ENCODE measurements at regions not wholly inside any gene's neighbourhood (a gene's known extent, or its start where the extent isn't known, plus 50 kb on each side); places are given as distances from the start of the nearest gene placed in this dataset.
"Not testable (repeated sequence)": the region's sequence is repeated elsewhere in the genome, so short reads cannot be mapped to it uniquely, and the experiment has no call there.

- Mint-ChIP-seq H3K4me3 (no peak overlapping the region), H3K27ac (no peak overlapping the region), H3K4me1 (no peaks in the 10 kb centered on the region), H3K36me3 (ENCODE audit: low read depth) (no peaks in the 10 kb centered on the region), H3K27me3 (peaks cover 3% of the 10 kb centered on the region), H3K9me3 (peaks cover 6% of the 10 kb centered on the region)
- DNase-seq = no peak
- ChIA-PET POLR2A (no interaction called here), CTCF (no interaction called here)
These were observed 218.8 kb downstream of the KITLG start for GRCh38 chr12:88361493-88361892.

DNA sequence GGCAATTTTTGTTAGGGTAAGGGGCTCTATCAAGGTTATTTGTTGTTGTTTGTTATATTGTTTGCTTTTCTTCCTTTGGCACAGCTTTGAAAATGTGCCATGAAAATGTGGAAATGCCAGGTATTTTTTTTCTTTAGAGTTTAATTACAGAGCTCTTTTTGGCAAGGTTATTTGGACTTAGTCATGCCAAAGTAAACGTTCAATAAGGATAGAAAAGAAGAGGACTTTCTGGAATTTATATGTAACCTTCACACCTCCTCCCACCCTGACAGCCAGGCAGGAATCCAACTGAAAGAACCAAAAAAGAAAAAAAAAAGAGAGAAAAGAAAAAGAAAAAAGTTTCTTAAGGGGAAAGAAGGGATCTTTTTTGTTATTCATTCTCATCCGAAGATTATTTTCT is 217.8 kb downstream of the KITLG start:
- peaks cover 6% of the 10 kb centered on the region for H3K9me3 Mint-ChIP-seq
- peaks cover 3% of the 10 kb centered on the region for H3K27me3 Mint-ChIP-seq
- no peak overlapping the region for H3K27ac Mint-ChIP-seq
- no peak overlapping the region for H3K4me3 Mint-ChIP-seq
- ChIA-PET CTCF (no interaction called here), POLR2A (no interaction called here)
- no peak for DNase-seq
- no peaks in the 10 kb centered on the region for H3K4me1 Mint-ChIP-seq
- no peaks in the 10 kb centered on the region for H3K36me3 Mint-ChIP-seq (ENCODE audit: low read depth)

GRCh38 chr12:88365403-88365802 is 214.9 kb downstream of the KITLG start:
- Mint-ChIP-seq H3K27ac (no peak overlapping the region), H3K27me3 (peaks cover 3% of the 10 kb centered on the region), H3K9me3 (no peaks in the 10 kb centered on the region), H3K4me3 (no peak overlapping the region), H3K36me3 (ENCODE audit: low read depth) (no peaks in the 10 kb centered on the region), H3K4me1 (no peaks in the 10 kb centered on the region)
- no peak for DNase-seq
- ChIA-PET CTCF (no interaction called here), POLR2A (no interaction called here)

- Mint-ChIP-seq H3K9me3 (no peaks in the 10 kb centered on the region), H3K4me1 (no peaks in the 10 kb centered on the region), H3K4me3 (no peak overlapping the region), H3K27ac (no peak overlapping the region), H3K27me3 (peaks cover 3% of the 10 kb centered on the region), H3K36me3 (ENCODE audit: low read depth) (no peaks in the 10 kb centered on the region)
- ChIA-PET POLR2A (no interaction called here), CTCF (no interaction called here)
- DNase-seq = no peak
These were observed 214.2 kb downstream of the KITLG start for GRCh38 chr12:88366101-88366500.

DNA sequence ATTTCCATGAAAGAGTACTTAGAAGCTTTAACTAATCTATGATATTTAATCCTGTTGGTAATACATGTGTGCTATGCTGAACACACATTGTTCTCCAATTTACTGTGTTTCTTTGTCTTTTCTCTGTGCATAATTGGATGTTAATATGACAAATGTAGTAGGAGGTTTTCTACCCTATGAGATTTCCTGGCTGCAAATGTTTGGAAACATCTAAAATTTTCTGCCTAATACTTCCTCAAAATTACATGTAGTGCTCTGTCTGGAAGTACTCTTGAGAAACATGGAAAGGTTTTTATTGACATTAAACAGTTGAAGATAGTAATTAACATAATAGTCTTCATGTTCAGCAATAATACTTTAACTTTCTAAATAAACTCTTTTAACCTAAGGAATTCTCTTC is 213.0 kb downstream of the KITLG start:
- CTCF ChIA-PET = no interaction called here
- Mint-ChIP-seq H3K4me3 (no peak overlapping the region), H3K27ac (no peak overlapping the region), H3K9me3 (no peaks in the 10 kb centered on the region), H3K4me1 (no peaks in the 10 kb centered on the region), H3K27me3 (peaks cover 3% of the 10 kb centered on the region), H3K36me3 (ENCODE audit: low read depth) (no peaks in the 10 kb centered on the region)
- DNase-seq = no peak
- POLR2A ChIA-PET = no interaction called here

- H3K27me3 Mint-ChIP-seq; H3K4me3 Mint-ChIP-seq; H3K27ac Mint-ChIP-seq; H3K36me3 Mint-ChIP-seq (ENCODE audit: low read depth); H3K4me1 Mint-ChIP-seq; DNase-seq; POLR2A ChIA-PET; H3K9me3 Mint-ChIP-seq; CTCF ChIA-PET: not testable (repeated sequence)
These were observed 212.2 kb downstream of the KITLG start for GRCh38 chr12:88368077-88368476.

DNA sequence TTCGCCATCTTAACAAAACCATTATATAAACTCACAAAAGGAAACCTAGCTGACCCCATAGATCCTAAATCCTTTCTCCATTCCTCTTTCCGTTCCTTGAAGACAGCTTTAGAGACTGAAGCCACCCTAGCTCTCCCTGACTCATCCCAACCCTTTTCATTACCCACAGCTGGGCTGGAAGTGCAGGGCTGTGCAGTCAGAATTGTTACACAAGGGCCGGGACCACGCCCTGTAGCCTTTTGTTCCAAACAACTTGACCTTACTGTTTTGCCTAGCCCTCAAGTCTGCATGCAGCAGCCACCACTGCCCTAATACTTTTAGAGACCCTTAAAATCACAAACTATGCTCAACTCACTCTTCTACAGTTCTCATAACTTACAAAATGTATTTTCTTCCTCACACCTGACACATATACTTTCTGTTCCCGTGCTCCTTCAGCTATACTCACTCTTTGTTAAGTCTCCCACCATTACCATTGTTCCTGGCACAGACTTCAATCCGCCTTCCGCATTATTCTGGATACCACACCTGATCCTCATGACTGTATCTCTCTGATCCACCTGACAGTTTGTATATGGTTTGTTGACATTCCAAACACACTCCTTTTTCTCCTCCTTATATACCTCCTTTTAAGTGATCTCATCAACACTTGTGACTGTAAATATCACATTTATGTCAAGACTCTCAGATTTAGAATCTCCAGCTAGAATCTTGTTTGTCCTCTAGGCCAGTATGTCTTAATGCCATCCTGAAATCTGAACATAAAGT is 208.7 kb downstream of the KITLG start:
- H3K4me1 Mint-ChIP-seq = no peaks in the 10 kb centered on the region
- H3K27me3 Mint-ChIP-seq = no peaks in the 10 kb centered on the region
- CTCF ChIA-PET = no interaction called here
- H3K27ac Mint-ChIP-seq = no peak overlapping the region
- POLR2A ChIA-PET = no interaction called here
- H3K36me3 Mint-ChIP-seq (ENCODE audit: low read depth) = no peaks in the 10 kb centered on the region
- no peak for DNase-seq
- H3K9me3 Mint-ChIP-seq = no peaks in the 10 kb centered on the region
- H3K4me3 Mint-ChIP-seq = no peak overlapping the region

DNA sequence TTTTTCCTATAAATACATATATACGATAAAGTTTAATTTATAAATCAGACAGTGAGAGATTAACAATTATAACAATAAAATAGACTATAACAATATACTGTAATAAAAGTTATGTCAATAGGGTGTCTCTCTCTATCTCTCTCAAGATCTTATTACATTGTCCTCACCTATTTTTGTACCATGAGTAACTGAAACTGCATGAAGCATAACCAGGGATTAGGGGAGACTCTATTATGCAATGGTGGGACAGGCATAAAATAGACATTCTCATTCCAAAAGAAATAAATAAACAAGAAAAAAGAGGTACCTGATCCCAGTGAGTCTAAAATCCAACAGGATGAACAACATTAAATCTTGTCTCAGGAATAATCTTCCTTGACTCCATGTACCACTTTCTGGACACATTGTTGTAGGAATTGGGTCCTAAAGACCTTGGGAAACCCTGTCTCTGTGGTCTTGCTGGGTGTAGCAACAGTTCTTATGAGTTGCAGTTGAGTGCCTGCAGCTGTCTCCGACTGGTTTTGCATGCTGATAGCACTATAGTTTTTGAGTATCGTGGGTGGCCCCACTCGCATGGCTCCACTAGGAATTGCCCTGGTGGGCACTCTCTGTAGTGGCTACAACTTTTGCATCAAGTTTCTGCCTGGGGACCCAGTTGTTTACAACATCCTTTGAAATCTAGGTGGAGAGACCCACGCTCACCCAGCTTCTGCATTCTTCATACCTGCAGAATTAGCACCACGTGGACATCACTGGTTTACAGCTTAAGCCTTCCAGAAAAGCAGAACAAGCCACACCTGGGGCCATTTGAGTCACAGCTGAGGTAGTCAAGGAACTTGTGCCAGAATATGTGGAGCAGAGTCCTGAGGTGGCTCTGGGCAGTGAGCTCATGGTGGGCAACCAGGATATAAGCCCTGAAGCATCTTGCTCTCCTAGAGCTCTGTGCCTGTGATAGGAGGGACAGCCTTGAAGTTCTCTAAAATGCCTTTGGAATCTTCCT is 204.7 kb downstream of the KITLG start:
- Mint-ChIP-seq H3K4me3 (no peak overlapping the region), H3K4me1 (no peaks in the 10 kb centered on the region)

DNA sequence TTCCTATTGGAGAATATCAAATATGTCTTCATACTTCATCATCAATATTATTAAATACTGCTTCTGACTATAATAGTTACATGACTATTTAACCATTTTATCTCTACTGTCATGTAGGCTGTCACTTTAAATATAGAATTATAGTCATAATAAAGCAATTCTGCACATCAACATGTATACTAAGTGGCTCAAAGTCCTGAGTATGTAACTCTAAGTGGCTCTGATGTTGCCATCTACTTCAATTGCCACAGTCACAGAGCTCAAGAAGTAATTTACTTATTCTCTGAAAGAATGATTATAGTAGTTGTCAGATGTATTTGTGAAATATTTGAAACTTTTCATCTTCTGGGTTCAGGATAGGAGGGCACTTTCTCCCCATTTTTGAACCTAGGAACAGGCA is 202.3 kb downstream of the KITLG start:
- ChIA-PET CTCF (no interaction called here), POLR2A (no interaction called here)
- H3K27me3 Mint-ChIP-seq = no peaks in the 10 kb centered on the region
- no peak for DNase-seq
- no peaks in the 10 kb centered on the region for H3K36me3 Mint-ChIP-seq (ENCODE audit: low read depth)
- no peaks in the 10 kb centered on the region for H3K4me1 Mint-ChIP-seq
- H3K27ac Mint-ChIP-seq = no peak overlapping the region
- H3K4me3 Mint-ChIP-seq = no peak overlapping the region
- H3K9me3 Mint-ChIP-seq = no peaks in the 10 kb centered on the region

More for the DNA sequence above, 204.7 kb downstream of the KITLG start:
- H3K9me3 Mint-ChIP-seq = no peaks in the 10 kb centered on the region
- no peak for DNase-seq
- H3K36me3 Mint-ChIP-seq (ENCODE audit: low read depth) = no peaks in the 10 kb centered on the region
- ChIA-PET CTCF (no interaction called here), POLR2A (no interaction called here)
- no peaks in the 10 kb centered on the region for H3K27me3 Mint-ChIP-seq
- no peak overlapping the region for H3K27ac Mint-ChIP-seq

GRCh38 chr12:88381466-88381865 is 198.8 kb downstream of the KITLG start:
- no peak overlapping the region for H3K27ac Mint-ChIP-seq
- H3K36me3 Mint-ChIP-seq (ENCODE audit: low read depth) = no peaks in the 10 kb centered on the region
- no peaks in the 10 kb centered on the region for H3K4me1 Mint-ChIP-seq
- no peaks in the 10 kb centered on the region for H3K9me3 Mint-ChIP-seq
- no peak for DNase-seq
- H3K27me3 Mint-ChIP-seq = no peaks in the 10 kb centered on the region
- ChIA-PET CTCF (no interaction called here), POLR2A (no interaction called here)
- no peak overlapping the region for H3K4me3 Mint-ChIP-seq

DNA sequence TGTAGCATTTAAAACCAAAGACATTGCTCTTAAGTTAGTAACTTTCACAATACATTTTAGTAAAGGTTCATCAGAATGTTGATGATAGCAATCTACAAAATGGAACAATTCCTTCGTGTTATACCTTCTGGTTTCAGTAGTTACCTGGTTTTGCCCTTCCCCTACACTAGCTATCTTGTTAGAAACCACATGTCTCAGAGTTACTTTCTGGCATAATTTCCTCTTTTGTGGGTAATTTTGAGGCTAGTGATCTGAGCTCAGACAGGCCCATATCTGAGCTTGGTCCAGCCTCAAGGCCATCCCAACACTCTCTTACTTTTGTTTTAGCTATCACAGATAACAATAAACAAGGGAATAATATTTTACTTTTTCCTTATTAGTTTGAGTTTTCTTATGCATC is 196.9 kb downstream of the KITLG start:
- DNase-seq = no peak
- H3K27me3 Mint-ChIP-seq = peaks cover 5% of the 10 kb centered on the region
- H3K36me3 Mint-ChIP-seq (ENCODE audit: low read depth) = no peaks in the 10 kb centered on the region
- no peak overlapping the region for H3K4me3 Mint-ChIP-seq
- ChIA-PET CTCF (no interaction called here), POLR2A (no interaction called here)
- no peak overlapping the region for H3K27ac Mint-ChIP-seq
- H3K4me1 Mint-ChIP-seq = no peaks in the 10 kb centered on the region
- no peaks in the 10 kb centered on the region for H3K9me3 Mint-ChIP-seq

DNA sequence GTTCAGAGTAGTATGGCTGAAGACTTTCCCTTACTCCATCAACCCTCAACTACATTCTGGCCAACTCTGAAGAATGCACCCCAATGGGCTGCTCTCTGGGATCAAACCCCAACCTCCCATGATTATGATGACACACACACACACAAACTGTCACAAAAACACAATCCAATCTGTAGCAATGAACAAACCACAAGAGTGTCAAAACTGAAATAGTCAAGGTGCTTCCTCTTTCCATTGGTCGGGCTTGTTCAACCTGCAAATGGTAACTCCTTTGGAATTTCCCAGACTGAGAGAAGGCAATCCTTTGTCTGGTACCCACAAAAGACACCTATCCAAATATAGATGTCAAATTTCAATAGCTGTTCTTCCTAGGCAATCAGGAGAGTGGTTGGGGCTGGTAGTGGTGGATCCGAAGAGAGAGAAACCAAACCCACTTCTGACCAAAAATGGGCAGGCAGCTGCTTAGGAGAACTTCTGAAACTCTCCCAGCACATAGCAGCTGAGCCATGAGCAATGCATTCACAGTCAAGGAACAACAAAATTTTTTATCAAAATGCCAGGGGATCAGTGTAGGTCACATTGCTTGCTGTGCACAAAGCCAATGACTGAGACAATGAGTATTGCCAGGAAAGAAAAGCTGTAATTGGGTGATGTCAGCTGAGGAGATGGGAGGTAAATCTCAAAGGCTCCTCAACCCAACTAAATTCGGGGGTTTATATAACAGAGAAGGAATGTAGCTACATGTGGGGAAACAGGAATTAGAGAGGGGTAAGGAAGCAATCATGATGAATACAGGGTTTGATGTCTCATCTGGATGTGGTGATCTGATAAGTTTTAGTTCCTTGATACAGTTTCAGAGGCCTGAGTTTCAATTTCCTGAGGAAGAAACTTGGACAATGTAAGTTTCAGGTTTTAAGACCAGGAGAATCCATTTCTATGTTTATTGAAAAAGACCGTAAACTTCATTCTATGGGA is 191.4 kb downstream of the KITLG start:
- no peak overlapping the region for H3K4me3 Mint-ChIP-seq
- H3K4me1 Mint-ChIP-seq = no peaks in the 10 kb centered on the region
- no peaks in the 10 kb centered on the region for H3K36me3 Mint-ChIP-seq (ENCODE audit: low read depth)
- ChIA-PET POLR2A (no interaction called here), CTCF (no interaction called here)
- no peak overlapping the region for H3K27ac Mint-ChIP-seq
- no peak for DNase-seq
- no peaks in the 10 kb centered on the region for H3K9me3 Mint-ChIP-seq
- peaks cover 6% of the 10 kb centered on the region for H3K27me3 Mint-ChIP-seq

DNA sequence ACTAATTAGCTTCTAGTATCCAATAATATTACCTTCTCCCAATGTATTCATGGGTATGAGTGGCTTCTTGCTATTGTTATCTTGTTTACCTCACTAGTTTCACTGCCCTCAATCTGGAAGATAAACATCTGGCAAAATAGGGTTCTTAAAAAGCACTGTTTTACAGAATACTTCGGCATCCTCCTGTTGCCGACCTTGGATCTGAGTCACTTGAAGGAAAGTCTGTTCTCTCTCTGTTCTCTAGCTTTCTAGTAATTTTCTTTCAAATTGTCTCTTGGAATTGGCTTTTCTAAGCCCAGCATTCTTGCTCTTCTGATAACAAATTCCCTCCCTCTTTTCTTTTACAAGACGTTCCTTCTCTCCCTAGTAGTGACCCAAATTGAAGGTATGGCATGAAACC is 189.5 kb downstream of the KITLG start:
- DNase-seq = no peak
- Mint-ChIP-seq H3K4me3 (no peak overlapping the region), H3K27ac (no peak overlapping the region), H3K4me1 (no peaks in the 10 kb centered on the region), H3K36me3 (ENCODE audit: low read depth) (no peaks in the 10 kb centered on the region), H3K9me3 (no peaks in the 10 kb centered on the region), H3K27me3 (peaks cover 6% of the 10 kb centered on the region)
- CTCF ChIA-PET = no interaction called here
- POLR2A ChIA-PET = no interaction called here
